GM18861 (cell line): ENCODE measurements at regions not wholly inside any gene's neighbourhood (a gene's known extent, or its start where the extent isn't known, plus 50 kb on each side); places are given as distances from the start of the nearest gene placed in this dataset.

Source experiments
- ATAC-seq: cut with Tn5 transposase; IDR thresholded peaks from one replicate; pipeline ENCODE4 v1.9.1; 2021; ENCODE audit not compliant: unreplicated experiment

DNA sequence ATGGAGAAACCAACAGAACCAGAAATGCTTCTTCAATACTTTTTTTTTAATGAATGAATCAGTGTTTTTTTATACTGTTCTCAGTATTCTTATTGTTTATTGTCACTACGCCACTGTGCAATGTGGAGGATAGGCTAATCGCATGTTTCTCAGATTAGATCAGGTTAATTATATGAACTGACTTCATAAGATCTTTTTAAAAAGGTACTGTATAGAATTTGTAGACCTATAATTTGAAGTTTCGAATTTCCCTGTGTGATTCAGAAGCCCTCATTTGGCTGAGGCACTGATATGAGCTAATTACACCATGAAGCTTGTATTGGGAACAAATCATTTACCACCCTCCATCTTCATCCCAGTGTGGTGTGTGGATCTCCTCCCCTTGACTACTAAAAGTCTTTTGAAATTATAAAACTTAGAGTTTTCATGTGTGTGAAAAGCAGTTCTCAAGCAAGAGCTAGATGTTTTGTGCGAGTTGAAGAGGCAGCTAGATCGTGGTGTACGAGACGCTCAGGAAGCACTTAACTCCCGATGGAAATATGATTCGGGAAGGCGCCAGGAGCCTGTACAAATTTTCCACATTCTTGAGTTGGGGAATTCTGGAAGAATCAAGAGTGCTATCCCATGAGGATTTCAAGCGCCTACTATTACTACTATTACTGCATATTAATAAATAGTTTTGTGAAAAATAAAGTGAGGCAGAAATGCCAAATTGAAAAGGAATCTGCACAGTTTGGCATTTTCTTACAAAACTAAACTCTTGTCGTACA lies 52.1 kb upstream of the KCNE2 start:
- ATAC-seq: no peak

DNA sequence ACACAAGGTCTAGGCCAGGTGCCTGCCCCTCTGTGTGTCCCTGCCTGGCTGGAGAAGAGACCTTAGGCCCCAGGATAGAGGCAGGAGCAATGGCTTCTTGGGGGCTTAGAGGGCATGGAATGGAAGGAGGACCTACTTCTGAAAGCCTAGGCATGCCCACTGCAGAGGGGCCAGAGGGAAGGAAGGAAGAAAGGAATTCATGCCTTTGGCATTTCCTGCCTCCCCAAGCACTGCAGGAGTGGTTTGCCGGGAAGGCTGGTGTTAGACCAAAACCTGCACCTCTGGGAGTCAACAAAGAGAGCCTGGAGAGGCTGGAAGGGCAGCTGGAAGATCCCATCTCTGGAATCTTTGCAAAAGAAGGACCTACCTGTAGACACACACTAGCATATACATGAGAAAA lies 50.7 kb upstream of the KCNE2 start:
- ATAC-seq: no peak
